ENCODE measurements at regions not wholly inside any gene's neighbourhood (a gene's known extent, or its start where the extent isn't known, plus 50 kb on each side); places are given as distances from the start of the nearest gene placed in this dataset.
"Not testable (repeated sequence)": the region's sequence is repeated elsewhere in the genome, so short reads cannot be mapped to it uniquely, and the experiment has no call there.

- Histone ChIP-seq H3K27me3 (no peaks in the 10 kb centered on the region), H3K36me3 (ENCODE audit: low read depth, missing control alignments) (no peaks in the 10 kb centered on the region), H3K4me3 (no peak overlapping the region), H3K9me3 (no peaks in the 10 kb centered on the region), H3K4me1 (no peaks in the 10 kb centered on the region), H3K27ac (no peak overlapping the region)
- WGBS, 2 donors: 59 to 65% methylated on average over 6 of the region's 6 CpGs
- DNase-seq: no peak
- intact Hi-C loops (cut with DNase I; ENCODE audit: low total_unique reads): no loop called here
- TF ChIP-seq POLR2A (IDR thresholded peaks at IDR 0.05): no peak
- no peak for TF ChIP-seq CTCF (IDR thresholded peaks at IDR 0.05)
Observed at GRCh38 chr7:91618776-91619765, 261.4 kb downstream of the MTERF1 start.

GRCh38 chr7:91620827-91621226 is 259.7 kb downstream of the MTERF1 start:
- Histone ChIP-seq H3K4me3 (no peak overlapping the region), H3K9me3 (no peaks in the 10 kb centered on the region), H3K4me1 (no peaks in the 10 kb centered on the region), H3K27ac (no peak overlapping the region), H3K27me3 (no peaks in the 10 kb centered on the region), H3K36me3 (ENCODE audit: low read depth, missing control alignments) (no peaks in the 10 kb centered on the region)
- intact Hi-C loops (cut with DNase I; ENCODE audit: low total_unique reads): no loop called here
- WGBS, 2 donors: 96 to 100% methylated on average over 1 of the region's 1 CpG
- no peak for TF ChIP-seq POLR2A (IDR thresholded peaks at IDR 0.05)
- no peak for TF ChIP-seq CTCF (IDR thresholded peaks at IDR 0.05)
- no peak for DNase-seq

- H3K27me3 ChIP-seq; H3K4me1 ChIP-seq; H3K9me3 ChIP-seq; H3K27ac ChIP-seq; DNase-seq; H3K36me3 ChIP-seq (ENCODE audit: low read depth, missing control alignments); intact Hi-C loops (cut with DNase I; ENCODE audit: low total_unique reads): not testable (repeated sequence)
- peak overlapping the region; percentile 36 to 49 for H3K4me3 ChIP-seq
- 71% methylated on average over 19 of the region's 28 CpGs; no CpG with 5 or more reads in 1 of the 2 donors for WGBS, 2 donors
Observed at GRCh38 chr7:91627324-91627723, 253.2 kb downstream of the MTERF1 start.

GRCh38 chr7:91628742-91629141 is 251.8 kb downstream of the MTERF1 start:
- WGBS, 2 donors: 33 to 51% methylated on average over 5 of the region's 5 CpGs
- no peak for DNase-seq
- TF ChIP-seq POLR2A (IDR thresholded peaks at IDR 0.05): no peak
- no peak for TF ChIP-seq CTCF (IDR thresholded peaks at IDR 0.05)

GRCh38 chr7:91630581-91631380 is 249.7 kb downstream of the MTERF1 start:
- no peaks in the 10 kb centered on the region for H3K36me3 ChIP-seq (ENCODE audit: low read depth, missing control alignments)
- H3K27ac ChIP-seq: no peak overlapping the region
- H3K4me3 ChIP-seq: no peak overlapping the region
- no peaks in the 10 kb centered on the region for H3K4me1 ChIP-seq
- TF ChIP-seq POLR2A (IDR thresholded peaks at IDR 0.05) (no peak), CTCF (IDR thresholded peaks at IDR 0.05) (no peak)
- H3K9me3 ChIP-seq: no peaks in the 10 kb centered on the region
- no peaks in the 10 kb centered on the region for H3K27me3 ChIP-seq
- 70 to 74% methylated on average over 1 of the region's 1 CpG for WGBS, 2 donors
- intact Hi-C loops (cut with DNase I; ENCODE audit: low total_unique reads): no loop called here
- no peak for DNase-seq

More at GRCh38 chr7:91628742-91629141, 251.8 kb downstream of the MTERF1 start:
- no peak overlapping the region for H3K4me3 ChIP-seq
- no peaks in the 10 kb centered on the region for H3K4me1 ChIP-seq
- H3K36me3 ChIP-seq (ENCODE audit: low read depth, missing control alignments): no peaks in the 10 kb centered on the region
- no peaks in the 10 kb centered on the region for H3K27me3 ChIP-seq
- H3K9me3 ChIP-seq: no peaks in the 10 kb centered on the region
- no peak overlapping the region for H3K27ac ChIP-seq
- intact Hi-C loops (cut with DNase I; ENCODE audit: low total_unique reads): no loop called here
